ENCODE measurements at regions not wholly inside any gene's neighbourhood (a gene's known extent, or its start where the extent isn't known, plus 50 kb on each side); places are given as distances from the start of the nearest gene placed in this dataset.

GRCh38 chr9:113795811-113796392 is 80.2 kb upstream of the ZNF618 start:
- 78% methylated on average over 2 of the region's 2 CpGs for WGBS

DNA sequence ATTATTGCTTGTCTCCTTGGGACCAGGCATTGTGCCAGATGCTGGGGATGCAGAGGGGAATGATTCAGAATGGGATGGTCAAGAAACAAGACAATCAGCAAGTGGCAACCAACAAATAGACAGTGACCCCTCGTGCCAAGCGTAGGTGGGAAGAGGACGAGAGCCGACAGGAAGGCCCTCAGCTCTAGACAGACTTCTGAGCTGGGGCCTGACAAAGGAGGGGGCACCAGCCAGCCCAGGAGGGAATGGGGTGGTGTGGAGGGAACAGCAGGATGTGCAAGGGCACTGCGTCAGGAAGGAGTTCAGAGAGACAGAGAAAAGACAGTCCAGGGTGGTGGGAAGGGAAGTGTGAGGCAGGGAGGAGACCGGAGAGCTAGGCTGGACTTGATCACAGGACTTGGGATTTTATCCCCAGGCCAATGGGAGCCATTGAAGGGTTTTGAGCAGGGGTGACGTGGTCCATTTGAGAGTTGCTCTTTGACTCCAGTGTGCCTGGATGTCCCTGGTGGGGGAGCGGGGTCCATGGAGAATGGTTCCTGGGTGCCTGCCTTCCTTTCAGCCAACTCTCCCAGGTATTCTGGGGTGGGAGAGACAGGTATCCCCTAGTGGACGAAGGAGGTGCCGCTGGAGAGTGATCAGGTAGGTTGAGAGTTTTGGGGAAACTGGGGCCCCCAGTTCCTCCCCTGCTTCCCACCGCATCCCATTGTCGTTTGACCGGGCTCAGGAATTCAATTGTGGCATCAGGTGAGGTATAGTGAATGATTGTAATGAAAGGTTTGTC is 79.3 kb upstream of the ZNF618 start:
- Histone ChIP-seq H3K18ac (ENCODE audit: low read depth in 1 of 2, low read length in 2 of 2) (no peak overlapping the region), H3K79me1 (replicated peaks; ENCODE audit: low read length, poor library complexity, severe bottlenecking) (no peaks in the 10 kb centered on the region), H3K9ac (ENCODE audit: low read length) (no peak overlapping the region), H3K14ac (ENCODE audit: low read length in 2 of 2) (no peak overlapping the region), H3K23ac (ENCODE audit: low read length in 2 of 2) (no peak overlapping the region), H3K4me2 (ENCODE audit: low read length, poor library complexity, severe bottlenecking) (no peak overlapping the region), H3K36me3 (ENCODE audit: control insufficient read depth in 1 of 2, insufficient read depth in 2 of 2, low read depth in 1 of 2, low read length in 2 of 2) (no peaks in the 10 kb centered on the region), H3K9me3 (ENCODE audit: control insufficient read depth, low read length) (no peaks in the 10 kb centered on the region), H4K8ac (ENCODE audit: low read length) (no peak overlapping the region), H3K4me1 (ENCODE audit: control insufficient read depth, insufficient read depth, low read depth, low read length) (no peaks in the 10 kb centered on the region), H3K4me3 (ENCODE audit: insufficient read depth in 1 of 2, low read depth in 1 of 2, low read length in 2 of 2) (no peak overlapping the region), H2BK15ac (ENCODE audit: low read depth, poor library complexity, severe bottlenecking) (no peak overlapping the region), H3K27me3 (ENCODE audit: control insufficient read depth in 1 of 2, insufficient read depth in 1 of 2, low read length in 2 of 2) (peaks cover 27 to 68% of the 10 kb centered on the region in 2 experiments), H2BK120ac (ENCODE audit: low read depth, low read length) (no peak overlapping the region), H3K27ac (ENCODE audit: low read length, poor library complexity, severe bottlenecking) (no peak overlapping the region), H2BK12ac (ENCODE audit: low read length in 2 of 2) (no peak overlapping the region), H3K4ac (ENCODE audit: low read depth in 1 of 2, low read length in 2 of 2) (no peak overlapping the region), H2BK5ac (ENCODE audit: low read depth, low read length, poor library complexity, severe bottlenecking) (no peak overlapping the region), H2AFZ (ENCODE audit: low read depth, low read length) (no peak overlapping the region), H4K91ac (ENCODE audit: low read length) (no peak overlapping the region), H2AK5ac (ENCODE audit: low read length, severe bottlenecking) (no peak overlapping the region)
- WGBS = 88% methylated on average over 13 of the region's 13 CpGs
- no peak for DNase-seq

More at GRCh38 chr9:113795811-113796392, 80.2 kb upstream of the ZNF618 start:
- Histone ChIP-seq H3K9ac (ENCODE audit: low read length) (no peak overlapping the region), H3K4ac (ENCODE audit: low read depth in 1 of 2, low read length in 2 of 2) (no peak overlapping the region), H3K23ac (ENCODE audit: low read length in 2 of 2) (no peak overlapping the region), H2AK5ac (ENCODE audit: low read length, severe bottlenecking) (no peak overlapping the region), H4K8ac (ENCODE audit: low read length) (no peak overlapping the region), H3K14ac (ENCODE audit: low read length in 2 of 2) (no peak overlapping the region), H2BK12ac (ENCODE audit: low read length in 2 of 2) (no peak overlapping the region), H3K4me3 (ENCODE audit: insufficient read depth in 1 of 2, low read depth in 1 of 2, low read length in 2 of 2) (no peak overlapping the region), H2AFZ (ENCODE audit: low read depth, low read length) (no peak overlapping the region), H2BK15ac (ENCODE audit: low read depth, poor library complexity, severe bottlenecking) (no peak overlapping the region), H3K27ac (ENCODE audit: low read length, poor library complexity, severe bottlenecking) (no peak overlapping the region), H2BK120ac (ENCODE audit: low read depth, low read length) (no peak overlapping the region), H3K27me3 (ENCODE audit: control insufficient read depth in 1 of 2, insufficient read depth in 1 of 2, low read length in 2 of 2) (peaks cover 33 to 71% of the 10 kb centered on the region in 2 experiments), H3K4me2 (ENCODE audit: low read length, poor library complexity, severe bottlenecking) (no peak overlapping the region), H3K4me1 (ENCODE audit: control insufficient read depth, insufficient read depth, low read depth, low read length) (no peaks in the 10 kb centered on the region), H3K79me1 (replicated peaks; ENCODE audit: low read length, poor library complexity, severe bottlenecking) (no peaks in the 10 kb centered on the region), H4K91ac (ENCODE audit: low read length) (no peak overlapping the region), H2BK5ac (ENCODE audit: low read depth, low read length, poor library complexity, severe bottlenecking) (no peak overlapping the region), H3K36me3 (ENCODE audit: control insufficient read depth in 1 of 2, insufficient read depth in 2 of 2, low read depth in 1 of 2, low read length in 2 of 2) (no peaks in the 10 kb centered on the region), H3K9me3 (ENCODE audit: control insufficient read depth, low read length) (peaks cover 6% of the 10 kb centered on the region), H3K18ac (ENCODE audit: low read depth in 1 of 2, low read length in 2 of 2) (no peak overlapping the region)
- no peak for DNase-seq

DNA sequence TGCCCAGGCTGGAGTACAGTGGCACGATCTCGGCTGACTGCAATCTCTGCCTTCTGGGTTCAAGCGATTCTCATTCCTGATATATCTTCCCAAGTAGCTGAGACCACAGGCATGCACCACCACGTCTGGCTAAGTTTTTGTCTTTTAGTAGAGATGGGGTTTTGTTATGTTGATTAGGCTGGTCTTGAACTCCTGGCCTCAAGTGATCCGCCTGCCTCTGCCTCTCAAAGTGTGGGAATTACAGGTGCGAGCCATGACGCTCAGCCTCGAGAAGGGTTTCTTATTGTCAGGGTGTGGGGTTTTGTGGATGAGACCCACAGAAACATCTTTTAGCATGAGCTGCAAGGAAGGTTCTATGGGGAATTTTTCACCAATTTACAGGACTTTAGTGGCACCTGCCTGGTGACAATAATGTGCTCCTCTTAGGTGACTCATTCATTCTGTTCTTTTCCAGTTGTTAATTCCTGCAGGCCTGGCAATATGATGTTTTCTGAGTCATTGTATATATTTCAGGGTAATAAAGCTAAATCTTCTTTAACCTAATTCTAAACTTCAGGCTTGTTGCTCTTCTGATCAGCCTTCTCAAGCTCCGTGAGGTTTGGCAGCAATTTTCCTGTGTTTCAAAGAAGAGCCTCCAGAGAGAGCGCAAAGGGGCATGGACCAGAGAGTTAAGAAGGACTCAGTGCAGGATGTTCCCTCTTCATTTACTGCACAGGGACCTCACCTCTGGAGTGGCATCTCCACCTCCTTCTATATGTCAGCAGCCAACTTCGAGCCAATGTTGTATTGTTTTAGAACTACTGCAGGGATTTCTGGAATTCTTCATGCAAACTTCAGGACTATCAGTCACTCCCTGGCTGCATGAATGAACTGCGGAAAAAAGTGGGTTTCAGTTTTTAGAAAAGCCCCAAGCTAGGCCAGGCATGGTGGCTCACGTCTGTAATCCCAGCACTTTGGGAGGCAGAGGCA is 77.8 kb upstream of the ZNF618 start:
- no peak overlapping the region for H3K27ac ChIP-seq (ENCODE audit: low read length, poor library complexity, severe bottlenecking)
- no peak overlapping the region for H4K91ac ChIP-seq (ENCODE audit: low read length)
- H4K8ac ChIP-seq (ENCODE audit: low read length) = no peak overlapping the region
- H2BK12ac ChIP-seq (ENCODE audit: low read length in 2 of 2) = no peak overlapping the region
- no peak overlapping the region for H2AK5ac ChIP-seq (ENCODE audit: low read length, severe bottlenecking)
- no peak overlapping the region for H3K9ac ChIP-seq (ENCODE audit: low read length)
- no peak overlapping the region for H3K4me3 ChIP-seq (ENCODE audit: insufficient read depth in 1 of 2, low read depth in 1 of 2, low read length in 2 of 2)
- H3K18ac ChIP-seq (ENCODE audit: low read depth in 1 of 2, low read length in 2 of 2) = no peak overlapping the region
- H2BK5ac ChIP-seq (ENCODE audit: low read depth, low read length, poor library complexity, severe bottlenecking) = no peak overlapping the region
- H3K14ac ChIP-seq (ENCODE audit: low read length in 2 of 2) = no peak overlapping the region
- H3K9me3 ChIP-seq (ENCODE audit: control insufficient read depth, low read length) = no peaks in the 10 kb centered on the region
- no peak overlapping the region for H3K23ac ChIP-seq (ENCODE audit: low read length in 2 of 2)
- no peaks in the 10 kb centered on the region for H3K79me1 ChIP-seq (replicated peaks; ENCODE audit: low read length, poor library complexity, severe bottlenecking)
- H3K4ac ChIP-seq (ENCODE audit: low read depth in 1 of 2, low read length in 2 of 2) = no peak overlapping the region
- H3K27me3 ChIP-seq (ENCODE audit: control insufficient read depth in 1 of 2, insufficient read depth in 1 of 2, low read length in 2 of 2) = peaks cover 21 to 56% of the 10 kb centered on the region in 2 experiments
- H3K4me2 ChIP-seq (ENCODE audit: low read length, poor library complexity, severe bottlenecking) = no peak overlapping the region
- WGBS = 82% methylated on average over 12 of the region's 13 CpGs
- no peaks in the 10 kb centered on the region for H3K36me3 ChIP-seq (ENCODE audit: control insufficient read depth in 1 of 2, insufficient read depth in 2 of 2, low read depth in 1 of 2, low read length in 2 of 2)
- peak; percentile 46 for DNase-seq
- no peak overlapping the region for H2AFZ ChIP-seq (ENCODE audit: low read depth, low read length)
- no peak overlapping the region for H2BK120ac ChIP-seq (ENCODE audit: low read depth, low read length)
- H2BK15ac ChIP-seq (ENCODE audit: low read depth, poor library complexity, severe bottlenecking) = no peak overlapping the region
- no peaks in the 10 kb centered on the region for H3K4me1 ChIP-seq (ENCODE audit: control insufficient read depth, insufficient read depth, low read depth, low read length)

- Histone ChIP-seq H2BK12ac (ENCODE audit: low read length in 2 of 2) (no peak overlapping the region), H3K4ac (ENCODE audit: low read depth in 1 of 2, low read length in 2 of 2) (no peak overlapping the region), H2BK15ac (ENCODE audit: low read depth, poor library complexity, severe bottlenecking) (no peak overlapping the region), H3K23ac (ENCODE audit: low read length in 2 of 2) (no peak overlapping the region), H3K79me1 (replicated peaks; ENCODE audit: low read length, poor library complexity, severe bottlenecking) (no peaks in the 10 kb centered on the region), H3K9me3 (ENCODE audit: control insufficient read depth, low read length) (no peaks in the 10 kb centered on the region), H4K8ac (ENCODE audit: low read length) (no peak overlapping the region), H3K36me3 (ENCODE audit: control insufficient read depth in 1 of 2, insufficient read depth in 2 of 2, low read depth in 1 of 2, low read length in 2 of 2) (no peaks in the 10 kb centered on the region), H3K9ac (ENCODE audit: low read length) (no peak overlapping the region), H2BK120ac (ENCODE audit: low read depth, low read length) (no peak overlapping the region), H3K27me3 (ENCODE audit: control insufficient read depth in 1 of 2, insufficient read depth in 1 of 2, low read length in 2 of 2) (peaks cover 15 to 40% of the 10 kb centered on the region in 2 experiments), H3K18ac (ENCODE audit: low read depth in 1 of 2, low read length in 2 of 2) (no peak overlapping the region), H3K4me2 (ENCODE audit: low read length, poor library complexity, severe bottlenecking) (no peak overlapping the region), H3K4me3 (ENCODE audit: insufficient read depth in 1 of 2, low read depth in 1 of 2, low read length in 2 of 2) (no peak overlapping the region), H3K27ac (ENCODE audit: low read length, poor library complexity, severe bottlenecking) (no peak overlapping the region), H2BK5ac (ENCODE audit: low read depth, low read length, poor library complexity, severe bottlenecking) (no peak overlapping the region), H4K91ac (ENCODE audit: low read length) (no peak overlapping the region), H3K4me1 (ENCODE audit: control insufficient read depth, insufficient read depth, low read depth, low read length) (no peaks in the 10 kb centered on the region), H3K14ac (ENCODE audit: low read length in 2 of 2) (no peak overlapping the region), H2AK5ac (ENCODE audit: low read length, severe bottlenecking) (no peak overlapping the region), H2AFZ (ENCODE audit: low read depth, low read length) (no peak overlapping the region)
- 100% methylated on average over 1 of the region's 2 CpGs for WGBS
- DNase-seq = no peak
Observed at GRCh38 chr9:113800276-113800675, 75.8 kb upstream of the ZNF618 start.

Data from mesenchymal stem cell (in vitro differentiated cells and primary cell).